ENCODE measurements at regions not wholly inside any gene's neighbourhood (a gene's known extent, or its start where the extent isn't known, plus 50 kb on each side); places are given as distances from the start of the nearest gene placed in this dataset.

GRCh38 chr4:116942315-116942714 is 143.1 kb downstream of the TRAM1L1 start:
- Histone ChIP-seq H3K18ac (ENCODE audit: low read depth, low read length) (no peak overlapping the region), H3K36me3 (ENCODE audit: control insufficient read depth, insufficient read depth, low read length) (no peaks in the 10 kb centered on the region), H3K79me1 (ENCODE audit: low read depth in 1 of 2, low read length in 2 of 2) (no peaks in the 10 kb centered on the region), H4K20me1 (ENCODE audit: insufficient read depth, low read length) (no peaks in the 10 kb centered on the region), H3K4me2 (ENCODE audit: low read depth, low read length) (no peak overlapping the region), H3K14ac (replicated peaks; ENCODE audit: low read depth, low read length) (no peak overlapping the region), H2AK5ac (ENCODE audit: low read depth, low read length) (no peak overlapping the region), H3K56ac (ENCODE audit: extremely low read depth, insufficient read depth, low read length) (no peak overlapping the region), H3K27ac (ENCODE audit: insufficient read depth, low read length) (no peak overlapping the region), H4K8ac (ENCODE audit: low read depth in 2 of 2, low read length in 2 of 2) (no peak overlapping the region), H3K9ac (ENCODE audit: low read depth, low read length) (no peak overlapping the region), H4K91ac (ENCODE audit: insufficient read depth, low read depth, low read length) (no peak overlapping the region), H2AK9ac (replicated peaks; ENCODE audit: low read depth, low read length, poor library complexity) (no peak overlapping the region), H3K4me3 (ENCODE audit: insufficient read depth, low read depth, low read length) (no peak overlapping the region), H3K4ac (ENCODE audit: low read depth, low read length) (no peak overlapping the region), H3K9me3 (ENCODE audit: control insufficient read depth, insufficient read depth, low read length) (no peaks in the 10 kb centered on the region), H3K27me3 (ENCODE audit: control insufficient read depth, insufficient read depth, low read length) (no peaks in the 10 kb centered on the region), H2BK5ac (ENCODE audit: low read depth, low read length, poor library complexity, severe bottlenecking) (no peak overlapping the region), H4K5ac (ENCODE audit: low read depth, low read length) (no peak overlapping the region), H2BK20ac (ENCODE audit: low read depth, low read length) (no peak overlapping the region), H2BK15ac (ENCODE audit: low read depth, low read length) (no peak overlapping the region), H3K23ac (ENCODE audit: low read depth, low read length) (no peak overlapping the region), H3K9me1 (ENCODE audit: insufficient read depth, low read length) (no peaks in the 10 kb centered on the region), H3K4me1 (ENCODE audit: control insufficient read depth, insufficient read depth, low read length) (no peaks in the 10 kb centered on the region), H2AFZ (replicated peaks; ENCODE audit: low read length, poor library complexity) (no peak overlapping the region), H2BK120ac (ENCODE audit: low read depth, low read length) (no peak overlapping the region)
- DNase-seq = no peak
- BruUV-seq (replicated peaks) = no TSS peak
- ATAC-seq (ENCODE audit: low read depth) = no peak
- CTCF ChIA-PET = no interaction called here
- in situ Hi-C loops (cut with MboI; ENCODE audit: low sequenced_read_pairs) = no loop called here
- no peak for TF ChIP-seq FOS (IDR thresholded peaks at IDR 0.05; ENCODE audit: low read depth, low read length)
- TF ChIP-seq CHD1 (IDR thresholded peaks at IDR 0.05; ENCODE audit: low read depth, low read length) = no peak
- no peak for TF ChIP-seq MAZ (IDR thresholded peaks at IDR 0.05; ENCODE audit: borderline replicate concordance, low read depth, low read length)
- no peak for TF ChIP-seq CEBPB (IDR thresholded peaks at IDR 0.05; ENCODE audit: low read depth, low read length)
- TF ChIP-seq NFE2L2 (IDR thresholded peaks at IDR 0.05; ENCODE audit: low read depth, low read length) = no peak
- no peak for TF ChIP-seq SMC3 (IDR thresholded peaks at IDR 0.05; ENCODE audit: low read depth, low read length)
- TF ChIP-seq BHLHE40 (IDR thresholded peaks at IDR 0.05; ENCODE audit: low read depth, low read length) = no peak
- TF ChIP-seq, protein P1, sequence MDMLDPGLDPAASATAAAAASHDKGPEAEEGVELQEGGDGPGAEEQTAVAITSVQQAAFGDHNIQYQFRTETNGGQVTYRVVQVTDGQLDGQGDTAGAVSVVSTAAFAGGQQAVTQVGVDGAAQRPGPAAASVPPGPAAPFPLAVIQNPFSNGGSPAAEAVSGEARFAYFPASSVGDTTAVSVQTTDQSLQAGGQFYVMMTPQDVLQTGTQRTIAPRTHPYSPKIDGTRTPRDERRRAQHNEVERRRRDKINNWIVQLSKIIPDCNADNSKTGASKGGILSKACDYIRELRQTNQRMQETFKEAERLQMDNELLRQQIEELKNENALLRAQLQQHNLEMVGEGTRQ (IDR thresholded peaks at IDR 0.05; ENCODE audit: low read depth, low read length) = no peak
- intact Hi-C loops (cut with micrococcal nuclease) = no loop called here
- WGBS, 2 experiments (ENCODE audit: extremely low coverage in 2 of 2, insufficient read length in 1 of 2) = no CpG with 5 or more reads among the region's 3 CpGs
- POLR2A ChIA-PET (ENCODE audit: unreplicated experiment) = no interaction called here
- dilution Hi-C loops (cut with HindIII; ENCODE audit: low sequenced_read_pairs, unreplicated experiment) = no loop called here

All from IMR-90 (cell line).